ENCODE measurements at regions not wholly inside any gene's neighbourhood (a gene's known extent, or its start where the extent isn't known, plus 50 kb on each side); places are given as distances from the start of the nearest gene placed in this dataset.
"Not testable (repeated sequence)": the region's sequence is repeated elsewhere in the genome, so short reads cannot be mapped to it uniquely, and the experiment has no call there.

DNA sequence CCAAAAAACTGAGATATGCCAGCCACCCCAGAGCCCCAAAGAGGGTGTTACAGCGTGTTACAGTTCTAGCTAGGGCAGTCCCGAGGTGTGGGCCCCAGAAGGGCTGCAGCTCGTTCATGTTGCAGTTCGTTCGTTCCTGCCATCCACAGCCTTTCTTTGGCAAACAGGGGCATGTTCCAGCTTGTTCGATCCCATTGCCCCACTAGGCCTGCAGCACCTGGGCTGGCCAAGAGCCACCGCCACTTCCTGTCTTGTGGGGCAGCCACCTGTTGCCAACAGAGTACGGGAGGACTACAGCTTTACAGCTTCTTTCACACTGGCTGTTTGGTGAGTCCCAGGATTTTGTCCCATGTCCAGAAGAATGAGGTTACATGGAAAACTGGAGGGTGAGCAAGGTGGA is 198.1 kb downstream of the MMUT start:
- no peaks in the 10 kb centered on the region for H3K9me3 Mint-ChIP-seq (ENCODE audit: insufficient read depth)
- H3K4me1 Mint-ChIP-seq (ENCODE audit: low read depth), result no peaks in the 10 kb centered on the region
- H3K27me3 Mint-ChIP-seq (ENCODE audit: low read depth), result no peaks in the 10 kb centered on the region
- H3K27ac Mint-ChIP-seq, result no peak overlapping the region
- POLR2A ChIA-PET, result no interaction called here
- CTCF ChIA-PET, result no interaction called here
- H3K36me3 Mint-ChIP-seq (ENCODE audit: low read depth), result no peaks in the 10 kb centered on the region
- no peak for DNase-seq
- no peak for ATAC-seq
- H3K4me3 Mint-ChIP-seq, result no peak overlapping the region

DNA sequence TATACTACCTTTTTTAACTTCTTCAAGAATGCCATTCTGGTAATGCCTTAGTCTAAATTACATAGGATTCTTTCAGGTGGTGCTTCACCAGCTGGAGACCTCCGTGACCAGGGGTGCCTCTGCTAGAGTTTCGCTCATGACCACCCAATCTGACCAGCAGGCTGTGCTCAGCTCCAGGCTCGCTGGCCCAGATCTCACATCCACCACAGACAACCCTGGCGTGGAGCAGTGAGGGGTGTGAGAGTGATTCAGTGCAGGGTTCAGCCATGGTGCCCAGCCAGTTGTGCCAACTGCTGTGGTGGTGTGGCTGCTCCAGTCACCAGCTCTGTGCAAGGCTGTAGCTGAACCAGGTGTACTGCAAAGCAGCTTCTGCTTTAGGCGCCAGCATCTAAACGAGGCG is 198.6 kb downstream of the MMUT start:
- no peak overlapping the region for H3K4me3 Mint-ChIP-seq
- ChIA-PET POLR2A (no interaction called here), CTCF (no interaction called here)
- ATAC-seq, result no peak
- H3K4me1 Mint-ChIP-seq (ENCODE audit: low read depth), result no peaks in the 10 kb centered on the region
- no peak overlapping the region for H3K27ac Mint-ChIP-seq
- H3K27me3 Mint-ChIP-seq (ENCODE audit: low read depth), result no peaks in the 10 kb centered on the region
- H3K36me3 Mint-ChIP-seq (ENCODE audit: low read depth), result no peaks in the 10 kb centered on the region
- H3K9me3 Mint-ChIP-seq (ENCODE audit: insufficient read depth), result peaks cover under 1% of the 10 kb centered on the region
- DNase-seq, result no peak

DNA sequence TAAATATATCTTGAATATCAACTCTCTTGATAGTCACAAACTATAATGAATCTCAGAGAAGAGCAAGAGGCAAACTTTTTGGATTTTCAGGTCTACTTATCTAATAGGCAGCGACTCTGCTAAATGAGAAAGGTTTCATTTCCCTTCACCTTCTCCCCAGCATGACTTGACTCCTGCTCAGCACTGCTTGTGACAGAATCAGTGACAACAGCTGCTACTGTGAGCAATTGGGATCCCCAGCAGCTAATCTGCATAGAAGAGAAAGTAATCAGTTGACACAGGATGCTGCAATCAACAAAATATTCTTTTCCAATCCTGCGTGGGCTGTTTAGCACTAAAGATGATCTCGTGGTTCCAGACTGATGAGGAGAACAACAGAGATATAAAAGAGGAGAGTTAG is 205.5 kb downstream of the MMUT start:
- no peaks in the 10 kb centered on the region for H3K27me3 Mint-ChIP-seq (ENCODE audit: low read depth)
- ATAC-seq, result no peak
- no peak overlapping the region for H3K27ac Mint-ChIP-seq
- no peaks in the 10 kb centered on the region for H3K36me3 Mint-ChIP-seq (ENCODE audit: low read depth)
- peaks cover 5% of the 10 kb centered on the region for H3K9me3 Mint-ChIP-seq (ENCODE audit: insufficient read depth)
- ChIA-PET POLR2A (no interaction called here), CTCF (no interaction called here)
- H3K4me1 Mint-ChIP-seq (ENCODE audit: low read depth), result no peaks in the 10 kb centered on the region
- no peak overlapping the region for H3K4me3 Mint-ChIP-seq
- DNase-seq, result no peak

DNA sequence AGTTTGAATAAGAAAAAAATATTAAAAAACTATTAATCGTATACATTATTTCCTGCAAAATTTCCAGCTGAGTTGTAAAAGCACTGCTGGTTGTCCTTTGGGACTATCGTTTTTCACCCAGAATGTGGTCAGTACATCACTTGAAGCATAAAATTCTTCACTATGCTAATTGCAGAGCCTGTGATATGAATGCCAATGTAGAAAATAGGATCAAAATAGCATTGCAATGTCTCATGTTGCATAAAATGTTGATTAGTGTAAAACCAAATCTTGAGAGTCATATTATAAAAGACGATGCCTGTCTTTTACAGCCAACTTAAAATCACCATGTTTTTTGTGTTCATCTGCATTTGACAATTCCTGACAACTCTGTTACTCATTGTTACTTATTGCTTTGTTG is 207.7 kb downstream of the MMUT start:
- DNase-seq (no peak), ATAC-seq (no peak)
- no peak overlapping the region for H3K4me3 Mint-ChIP-seq
- peaks cover 5% of the 10 kb centered on the region for H3K9me3 Mint-ChIP-seq (ENCODE audit: insufficient read depth)
- no peaks in the 10 kb centered on the region for H3K4me1 Mint-ChIP-seq (ENCODE audit: low read depth)
- no peak overlapping the region for H3K27ac Mint-ChIP-seq
- H3K27me3 Mint-ChIP-seq (ENCODE audit: low read depth), result no peaks in the 10 kb centered on the region
- ChIA-PET CTCF (no interaction called here), POLR2A (no interaction called here)
- H3K36me3 Mint-ChIP-seq (ENCODE audit: low read depth), result no peaks in the 10 kb centered on the region

DNA sequence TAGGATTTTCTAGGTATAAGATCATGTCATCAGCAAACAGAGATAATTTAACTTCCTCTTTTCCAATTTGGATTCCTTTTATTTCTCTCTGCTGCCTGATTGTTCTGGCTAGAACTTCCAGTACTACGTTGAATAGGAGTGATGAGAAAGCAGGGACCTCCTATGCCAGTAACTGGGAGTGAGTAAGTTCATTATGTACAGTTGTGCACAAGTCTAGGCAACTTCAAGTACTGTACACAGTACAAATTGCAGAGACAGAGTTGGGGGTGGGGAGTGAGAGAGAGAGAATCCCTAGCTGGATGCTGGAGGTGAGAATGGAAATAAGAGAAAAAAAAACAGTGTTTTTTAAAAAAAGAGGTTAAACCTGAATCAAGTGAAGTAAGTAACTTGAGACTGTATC is 210.2 kb downstream of the MMUT start:
- no peak for ATAC-seq
- H3K4me3 Mint-ChIP-seq, result no peak overlapping the region
- POLR2A ChIA-PET, result no interaction called here
- DNase-seq, result no peak
- CTCF ChIA-PET, result no interaction called here
- H3K27me3 Mint-ChIP-seq (ENCODE audit: low read depth), result no peaks in the 10 kb centered on the region
- no peaks in the 10 kb centered on the region for H3K4me1 Mint-ChIP-seq (ENCODE audit: low read depth)
- no peaks in the 10 kb centered on the region for H3K9me3 Mint-ChIP-seq (ENCODE audit: insufficient read depth)
- H3K36me3 Mint-ChIP-seq (ENCODE audit: low read depth), result no peaks in the 10 kb centered on the region
- H3K27ac Mint-ChIP-seq, result no peak overlapping the region

DNA sequence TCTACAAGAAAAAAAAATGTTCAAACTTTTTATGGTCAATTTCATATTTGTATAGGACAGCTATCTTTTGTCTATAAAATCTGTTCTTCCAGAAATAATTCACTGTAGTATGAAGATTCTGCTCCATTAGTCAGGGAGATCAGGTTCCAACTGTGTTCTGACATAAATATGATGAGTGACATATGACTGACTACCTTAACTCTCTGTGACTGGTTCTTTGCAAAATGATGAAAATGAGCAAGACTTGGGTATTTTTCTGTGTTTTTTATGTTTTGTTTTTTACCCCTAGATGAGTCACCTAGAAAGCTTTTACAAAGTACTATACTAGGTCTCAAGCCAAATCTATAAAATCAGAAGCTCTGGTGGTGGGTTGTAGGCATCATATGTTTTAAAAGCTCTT is 229.6 kb downstream of the MMUT start:
- Mint-ChIP-seq H3K9me3 (ENCODE audit: insufficient read depth) (peaks cover 6% of the 10 kb centered on the region), H3K4me1 (ENCODE audit: low read depth) (no peaks in the 10 kb centered on the region), H3K4me3 (no peak overlapping the region), H3K27me3 (ENCODE audit: low read depth) (no peaks in the 10 kb centered on the region), H3K27ac (no peak overlapping the region), H3K36me3 (ENCODE audit: low read depth) (no peaks in the 10 kb centered on the region)
- CTCF ChIA-PET, result no interaction called here
- no peak for ATAC-seq
- POLR2A ChIA-PET, result no interaction called here
- no peak for DNase-seq

DNA sequence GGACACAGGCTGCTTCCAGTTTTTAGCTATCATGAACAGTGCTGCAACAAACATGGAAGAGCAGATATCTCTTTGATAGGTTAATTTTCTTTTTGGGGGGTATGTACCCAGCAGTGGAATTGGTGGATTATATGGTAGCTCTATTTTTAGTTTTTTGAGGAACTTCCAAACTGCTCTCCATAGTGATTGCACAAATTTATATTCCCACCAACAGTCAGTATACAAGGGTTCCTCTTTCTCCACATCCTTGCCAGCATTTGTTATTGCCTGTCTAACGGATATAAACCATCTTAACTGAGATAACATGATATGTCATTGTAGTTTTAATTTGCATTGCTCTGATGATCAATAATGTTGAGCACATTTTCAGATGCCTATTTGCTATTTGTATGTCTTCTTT is 237.6 kb downstream of the MMUT start:
- DNase-seq, result no peak
- Mint-ChIP-seq H3K9me3 (ENCODE audit: insufficient read depth) (peaks cover 8% of the 10 kb centered on the region), H3K4me3 (no peak overlapping the region), H3K27me3 (ENCODE audit: low read depth) (no peaks in the 10 kb centered on the region), H3K4me1 (ENCODE audit: low read depth) (no peaks in the 10 kb centered on the region), H3K27ac (no peak overlapping the region), H3K36me3 (ENCODE audit: low read depth) (no peaks in the 10 kb centered on the region)
- ChIA-PET CTCF (no interaction called here), POLR2A (no interaction called here)
- ATAC-seq, result no peak

DNA sequence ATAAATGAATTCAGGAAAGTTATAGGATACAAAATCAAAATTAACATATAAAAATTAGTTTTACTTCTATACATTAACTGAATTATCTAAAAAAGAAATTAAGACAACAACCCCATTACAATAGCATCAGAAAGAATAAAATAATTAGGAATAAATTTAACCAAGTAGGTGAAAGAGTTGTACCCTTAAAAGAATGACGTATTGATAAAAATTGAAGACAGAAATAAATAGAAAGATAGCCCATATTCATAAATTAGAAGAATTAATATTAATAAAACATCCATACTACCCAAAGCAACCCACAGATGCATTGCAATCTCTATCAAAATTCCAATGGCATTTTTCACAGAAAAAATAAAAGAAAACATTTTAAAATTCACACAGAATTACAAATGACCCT is 242.8 kb downstream of the MMUT start:
- no peaks in the 10 kb centered on the region for H3K4me1 Mint-ChIP-seq (ENCODE audit: low read depth)
- CTCF ChIA-PET, result no interaction called here
- no peaks in the 10 kb centered on the region for H3K9me3 Mint-ChIP-seq (ENCODE audit: insufficient read depth)
- DNase-seq (no peak), ATAC-seq (no peak)
- no peak overlapping the region for H3K4me3 Mint-ChIP-seq
- no peaks in the 10 kb centered on the region for H3K27me3 Mint-ChIP-seq (ENCODE audit: low read depth)
- no peak overlapping the region for H3K27ac Mint-ChIP-seq
- H3K36me3 Mint-ChIP-seq (ENCODE audit: low read depth), result no peaks in the 10 kb centered on the region
- POLR2A ChIA-PET, result no interaction called here

DNA sequence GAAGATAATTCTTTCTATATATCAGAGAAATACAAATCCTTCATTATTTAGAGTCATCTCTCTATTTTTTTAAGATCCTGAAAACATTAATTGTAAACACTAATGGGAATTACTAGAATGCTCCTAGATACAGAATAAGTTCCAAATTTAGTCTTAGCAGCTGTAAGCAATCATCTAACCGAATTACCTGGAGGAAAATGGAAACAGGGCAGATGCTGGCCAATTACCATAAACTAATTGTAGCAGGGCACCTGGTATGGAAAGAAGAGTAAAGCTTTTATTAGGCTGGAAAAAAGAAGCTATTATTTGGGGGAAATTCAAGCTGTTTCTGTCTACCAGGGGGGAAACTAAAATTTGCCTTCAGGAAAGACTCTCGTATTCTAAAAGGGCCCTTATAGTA is 257.5 kb downstream of the MMUT start:
- DNase-seq (no peak), ATAC-seq (no peak)
- no peaks in the 10 kb centered on the region for H3K27me3 Mint-ChIP-seq (ENCODE audit: low read depth)
- peaks cover 5% of the 10 kb centered on the region for H3K9me3 Mint-ChIP-seq (ENCODE audit: insufficient read depth)
- ChIA-PET CTCF (no interaction called here), POLR2A (no interaction called here)
- H3K4me1 Mint-ChIP-seq (ENCODE audit: low read depth), result no peaks in the 10 kb centered on the region
- H3K27ac Mint-ChIP-seq, result no peak overlapping the region
- no peak overlapping the region for H3K4me3 Mint-ChIP-seq
- no peaks in the 10 kb centered on the region for H3K36me3 Mint-ChIP-seq (ENCODE audit: low read depth)

DNA sequence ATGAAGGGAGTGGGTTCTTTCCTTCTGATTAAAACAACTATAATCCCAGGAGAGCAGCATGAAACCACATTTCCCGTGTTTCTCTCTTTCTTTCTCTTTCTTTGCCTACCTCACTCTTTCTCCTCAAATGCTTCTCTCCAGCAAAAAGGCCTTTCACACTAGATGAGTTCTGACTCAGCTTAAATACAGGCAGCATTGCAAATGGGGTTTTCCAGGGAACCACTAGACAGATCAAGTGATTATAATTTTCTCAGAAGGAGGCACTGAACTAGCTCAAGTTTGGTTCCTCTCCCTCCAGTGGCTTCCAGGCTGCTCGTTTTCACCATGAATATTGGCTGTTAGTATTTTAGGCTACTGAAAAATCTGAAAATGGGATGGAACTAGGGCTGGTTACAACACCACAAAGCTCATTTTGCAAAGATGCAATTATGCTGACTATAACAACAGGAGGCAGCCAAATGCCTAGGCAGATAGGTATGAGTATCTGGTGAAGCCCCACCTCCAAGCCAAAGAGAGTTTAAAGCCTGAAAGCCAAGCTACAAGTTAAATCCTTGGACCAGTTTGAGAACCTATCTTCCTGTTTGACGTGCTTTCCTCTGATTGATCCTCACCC is 260.0 kb downstream of the MMUT start:
- H3K9me3 Mint-ChIP-seq (ENCODE audit: insufficient read depth), result peaks cover 5% of the 10 kb centered on the region
- no peaks in the 10 kb centered on the region for H3K27me3 Mint-ChIP-seq (ENCODE audit: low read depth)
- no peak overlapping the region for H3K27ac Mint-ChIP-seq
- DNase-seq (no peak), ATAC-seq (no peak)
- ChIA-PET POLR2A (no interaction called here), CTCF (no interaction called here)
- H3K4me3 Mint-ChIP-seq, result no peak overlapping the region
- H3K36me3 Mint-ChIP-seq (ENCODE audit: low read depth), result no peaks in the 10 kb centered on the region
- no peaks in the 10 kb centered on the region for H3K4me1 Mint-ChIP-seq (ENCODE audit: low read depth)

DNA sequence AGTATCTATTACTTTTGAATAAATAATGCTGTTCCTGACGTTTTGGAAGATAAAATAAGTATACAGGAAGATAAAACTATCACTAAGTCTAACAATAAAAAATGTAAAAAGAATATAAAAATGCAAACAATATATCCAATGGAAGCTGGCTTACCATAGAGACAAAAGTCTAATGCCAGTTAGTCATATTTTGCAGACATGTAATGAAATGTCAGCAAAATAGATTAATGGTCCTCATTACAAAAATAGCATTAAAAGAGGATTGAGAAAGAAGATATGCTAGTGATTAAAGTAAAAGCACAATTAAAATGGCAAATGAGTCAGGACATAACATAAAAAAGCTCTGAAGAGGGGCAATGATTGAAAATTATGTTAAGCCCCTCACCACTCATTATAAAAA is 265.0 kb downstream of the MMUT start:
- ChIA-PET CTCF (no interaction called here), POLR2A (no interaction called here)
- no peaks in the 10 kb centered on the region for H3K4me1 Mint-ChIP-seq (ENCODE audit: low read depth)
- H3K9me3 Mint-ChIP-seq (ENCODE audit: insufficient read depth), result peaks cover 7% of the 10 kb centered on the region
- no peak for ATAC-seq
- H3K27ac Mint-ChIP-seq, result no peak overlapping the region
- no peaks in the 10 kb centered on the region for H3K27me3 Mint-ChIP-seq (ENCODE audit: low read depth)
- no peak overlapping the region for H3K4me3 Mint-ChIP-seq
- H3K36me3 Mint-ChIP-seq (ENCODE audit: low read depth), result no peaks in the 10 kb centered on the region
- DNase-seq, result no peak

DNA sequence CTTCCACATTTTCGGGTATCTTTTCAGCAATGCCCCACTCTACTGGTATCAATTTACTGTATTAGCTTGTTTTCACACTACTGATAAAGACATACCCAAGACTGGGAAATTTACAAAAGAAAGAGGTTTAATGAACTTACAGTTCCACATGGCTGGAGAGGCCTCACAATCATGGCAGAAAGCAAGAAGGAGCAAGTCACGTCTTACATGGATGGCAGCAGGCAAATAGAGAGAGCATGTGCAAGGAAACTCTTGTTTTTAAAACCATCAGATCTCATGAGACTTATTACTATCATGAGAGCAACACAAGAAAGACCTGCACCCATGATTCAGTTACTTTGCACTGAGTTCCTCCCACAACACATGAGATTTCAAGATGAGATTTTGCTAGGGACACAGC is 300.7 kb downstream of the MMUT start:
- H3K27me3 Mint-ChIP-seq (ENCODE audit: low read depth); H3K36me3 Mint-ChIP-seq (ENCODE audit: low read depth); ATAC-seq; CTCF ChIA-PET; DNase-seq; H3K4me1 Mint-ChIP-seq (ENCODE audit: low read depth); H3K27ac Mint-ChIP-seq; POLR2A ChIA-PET; H3K4me3 Mint-ChIP-seq: not testable (repeated sequence)
- H3K9me3 Mint-ChIP-seq (ENCODE audit: insufficient read depth), result peaks cover 18% of the 10 kb centered on the region

DNA sequence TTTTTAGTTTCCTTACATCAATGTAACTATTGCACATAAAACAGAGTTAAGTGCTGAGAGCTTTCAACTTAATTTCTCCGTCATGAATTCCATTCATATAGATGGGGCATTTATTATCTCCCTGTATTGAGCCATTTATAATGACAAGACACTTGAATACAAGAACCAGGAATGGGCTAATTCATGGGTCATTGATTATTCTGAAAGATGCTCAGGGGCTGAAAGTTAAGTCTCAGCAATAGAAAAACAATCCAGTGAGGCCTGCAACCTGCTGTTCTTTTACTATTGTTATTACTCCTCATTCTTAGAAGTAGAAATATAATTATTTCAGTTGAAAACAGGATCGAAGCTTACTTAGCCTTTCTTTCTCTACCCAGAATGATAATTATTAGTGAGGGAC is 307.7 kb downstream of the MMUT start:
- no peak overlapping the region for H3K4me3 Mint-ChIP-seq
- H3K27ac Mint-ChIP-seq, result no peak overlapping the region
- H3K9me3 Mint-ChIP-seq (ENCODE audit: insufficient read depth), result peaks cover 8% of the 10 kb centered on the region
- ChIA-PET POLR2A (no interaction called here), CTCF (no interaction called here)
- no peaks in the 10 kb centered on the region for H3K27me3 Mint-ChIP-seq (ENCODE audit: low read depth)
- H3K36me3 Mint-ChIP-seq (ENCODE audit: low read depth), result no peaks in the 10 kb centered on the region
- DNase-seq, result no peak
- ATAC-seq, result no peak
- H3K4me1 Mint-ChIP-seq (ENCODE audit: low read depth), result no peaks in the 10 kb centered on the region

Measured in activated CD8-positive, alpha-beta T cell treated with anti-CD3 and anti-CD28 coated beads, Interleukin-2, amount 10 ng/mL, durations not matched to agents 7 days and 5 days (primary cell).